Kidney capillary endothelial cell (primary cell): ENCODE measurements at regions not wholly inside any gene's neighbourhood (a gene's known extent, or its start where the extent isn't known, plus 50 kb on each side); places are given as distances from the start of the nearest gene placed in this dataset.
"Not testable (repeated sequence)": the region's sequence is repeated elsewhere in the genome, so short reads cannot be mapped to it uniquely, and the experiment has no call there.

Experiments
- DNase-seq: peaks from one replicate; pipeline ENCODE4 v3.0.0-alpha.2; 2018; ENCODE audit warnings: low spot score

DNA sequence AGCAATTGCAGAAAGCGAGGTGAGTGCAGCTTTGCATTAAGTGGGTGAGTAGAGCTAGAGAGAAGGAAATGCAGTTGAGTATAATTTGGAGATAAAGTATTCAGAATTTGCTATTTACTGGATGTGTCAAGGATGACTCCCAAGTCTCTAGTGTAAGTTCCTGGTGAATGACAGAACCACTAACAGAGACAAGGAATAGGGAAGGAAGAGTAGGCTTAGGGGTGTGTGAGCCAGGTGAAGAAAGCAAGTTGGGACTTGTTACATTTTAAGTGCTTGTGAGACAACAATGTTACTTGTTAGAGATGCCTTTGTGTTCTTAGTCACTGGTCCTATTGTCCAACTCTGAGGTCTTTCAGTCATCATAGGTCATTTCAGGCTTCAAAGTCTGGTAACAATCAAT, 70.8 kb downstream of the TBC1D26 start:
- DNase-seq = not testable (repeated sequence)

DNA sequence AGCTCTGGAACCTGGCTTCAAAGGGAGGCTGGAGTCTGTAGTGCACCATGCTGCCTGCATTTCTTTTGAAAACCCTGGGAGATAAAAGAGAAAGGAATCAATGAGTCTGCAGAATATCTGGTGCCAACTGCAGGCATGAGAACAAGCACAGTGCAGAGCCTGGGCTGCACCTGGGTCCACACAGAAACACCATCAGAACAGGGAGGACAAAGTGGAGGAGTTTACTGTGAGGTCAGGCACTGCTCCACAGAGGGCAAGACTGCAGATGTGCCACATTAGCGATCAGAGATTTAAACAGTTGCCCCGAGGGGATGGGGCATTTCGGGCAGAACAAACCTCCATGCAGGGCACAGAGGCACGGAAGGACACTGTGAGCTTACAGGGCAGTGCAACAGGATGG, 74.7 kb downstream of the TBC1D26 start:
- not testable (repeated sequence) for DNase-seq

GRCh38 chr17:15813388-15813787, 81.3 kb downstream of the TBC1D26 start:
- not testable (repeated sequence) for DNase-seq

DNA sequence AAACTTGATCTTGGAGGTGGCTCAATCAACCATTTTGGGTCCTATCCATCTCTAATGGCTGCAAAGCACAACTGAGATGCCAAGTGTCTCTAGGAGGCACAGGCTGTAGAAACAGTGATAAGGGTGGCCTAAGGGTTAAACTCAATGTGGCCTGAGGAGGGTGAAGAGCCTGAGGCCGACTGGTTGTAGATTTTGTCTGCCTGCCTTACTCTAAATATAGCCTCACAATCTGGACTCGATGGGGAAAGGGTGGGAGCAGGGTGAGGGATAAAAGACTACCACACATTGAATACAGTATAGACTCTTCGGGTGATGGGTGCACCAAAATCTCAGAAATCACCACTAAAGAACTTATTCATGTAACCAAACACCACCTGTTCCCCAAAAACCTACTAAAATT, 81.9 kb downstream of the TBC1D26 start:
- not testable (repeated sequence) for DNase-seq

GRCh38 chr17:15817861-15818260, 85.8 kb downstream of the TBC1D26 start:
- DNase-seq = not testable (repeated sequence)

DNA sequence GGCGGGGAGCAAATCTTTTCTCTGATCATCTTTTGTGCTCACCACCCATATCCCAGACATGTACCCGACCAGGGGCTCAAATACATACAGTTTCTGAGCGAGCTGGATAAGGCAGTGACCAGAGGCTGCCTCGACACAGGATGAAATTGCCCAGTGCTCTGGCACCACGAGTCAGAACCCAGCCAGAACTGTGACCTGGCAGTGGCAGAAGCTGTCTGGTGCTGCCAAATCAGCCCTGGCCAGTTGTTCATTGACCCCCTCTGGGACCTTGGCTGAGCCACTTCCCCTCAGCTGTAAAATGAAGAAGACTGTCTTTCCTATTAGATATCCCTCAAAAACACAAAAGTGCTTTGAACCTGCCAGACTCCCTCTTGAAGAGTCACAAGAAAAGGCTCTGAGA, 90.2 kb downstream of the TBC1D26 start:
- not testable (repeated sequence) for DNase-seq

- peak; percentile 48 for DNase-seq
These were observed 96.7 kb downstream of the TBC1D26 start for GRCh38 chr17:15828727-15829314.

- DNase-seq = not testable (repeated sequence)
These were observed 98.1 kb downstream of the TBC1D26 start for GRCh38 chr17:15830221-15830620.

DNA sequence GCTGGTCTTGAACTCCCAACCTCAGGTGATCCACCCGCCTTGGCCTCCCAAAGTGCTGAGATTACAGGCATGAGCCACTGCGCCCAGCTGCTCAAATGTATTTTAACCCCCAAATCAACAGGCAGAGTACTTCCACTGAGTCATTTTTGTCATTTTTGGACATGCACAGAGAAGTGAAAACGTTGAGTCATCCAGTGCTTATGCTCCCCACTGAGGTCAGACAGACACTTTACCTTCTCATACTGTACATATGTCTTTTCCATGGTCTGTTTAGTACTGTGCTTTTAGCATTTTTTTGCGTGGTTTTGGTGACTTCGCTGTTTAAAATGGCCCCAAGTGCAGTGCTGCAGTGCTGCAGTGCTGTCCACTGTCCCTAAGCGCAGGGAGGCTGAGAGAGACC, 99.1 kb downstream of the TBC1D26 start:
- not testable (repeated sequence) for DNase-seq

GRCh38 chr17:15832921-15833480, 100.9 kb downstream of the TBC1D26 start:
- not testable (repeated sequence) for DNase-seq

GRCh38 chr17:15833890-15834289, 101.8 kb downstream of the TBC1D26 start:
- DNase-seq = not testable (repeated sequence)

- DNase-seq = not testable (repeated sequence)
These were observed 103.4 kb downstream of the TBC1D26 start for GRCh38 chr17:15835481-15835880.

DNA sequence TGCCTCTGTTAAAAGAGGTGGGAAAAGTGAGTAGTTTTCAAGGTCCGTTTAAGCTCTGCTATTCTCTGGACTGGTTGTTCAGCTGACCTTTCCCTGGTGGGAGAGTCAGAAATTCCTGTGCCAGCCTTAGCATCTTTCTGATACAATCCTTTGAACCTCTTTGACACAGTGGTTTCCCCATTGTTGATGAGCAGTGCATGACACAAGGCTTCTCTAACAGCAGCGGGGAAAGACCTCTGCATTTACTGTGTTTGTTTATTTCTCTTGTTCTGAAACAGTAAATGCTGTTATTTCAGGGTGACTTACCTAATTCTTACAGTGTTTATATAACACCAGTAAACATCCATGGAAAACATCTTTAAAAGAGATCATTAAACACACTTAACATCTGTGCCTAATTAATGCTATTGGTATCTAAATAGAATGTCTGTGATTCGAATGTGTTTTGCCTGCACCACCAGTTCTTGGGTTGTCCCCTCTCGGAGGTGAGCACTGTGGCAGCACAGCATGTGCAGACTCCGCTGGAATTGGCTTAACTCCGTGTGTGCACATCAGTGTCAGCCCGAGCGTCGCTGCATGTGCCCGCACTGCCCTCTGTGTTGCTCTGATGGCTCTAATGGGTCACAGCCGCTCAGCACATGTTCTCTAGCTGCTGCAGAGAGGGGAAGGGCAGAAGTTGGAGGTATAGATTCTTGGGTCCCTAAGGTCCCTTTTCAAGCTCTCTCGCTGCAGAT, 104.3 kb downstream of the TBC1D26 start:
- not testable (repeated sequence) for DNase-seq

DNA sequence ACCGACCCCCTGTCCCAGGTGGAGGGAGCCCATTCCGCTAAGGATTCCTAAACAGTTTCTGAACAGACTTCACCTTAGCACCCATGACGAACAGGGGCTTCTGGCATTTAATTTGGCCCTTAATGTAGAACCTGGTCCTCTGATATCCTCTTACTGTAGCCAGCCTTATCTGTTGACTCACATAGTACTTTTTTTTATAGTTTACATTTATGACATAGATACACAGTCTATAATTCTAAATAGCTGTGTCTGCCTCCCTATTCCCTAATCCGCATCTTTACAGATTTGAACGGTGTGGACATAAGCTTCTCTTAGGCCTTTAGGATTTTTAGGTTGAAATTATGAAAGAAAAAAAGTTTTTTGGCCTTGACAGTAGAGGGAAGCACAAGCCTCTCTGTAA, 104.9 kb downstream of the TBC1D26 start:
- DNase-seq = not testable (repeated sequence)

DNA sequence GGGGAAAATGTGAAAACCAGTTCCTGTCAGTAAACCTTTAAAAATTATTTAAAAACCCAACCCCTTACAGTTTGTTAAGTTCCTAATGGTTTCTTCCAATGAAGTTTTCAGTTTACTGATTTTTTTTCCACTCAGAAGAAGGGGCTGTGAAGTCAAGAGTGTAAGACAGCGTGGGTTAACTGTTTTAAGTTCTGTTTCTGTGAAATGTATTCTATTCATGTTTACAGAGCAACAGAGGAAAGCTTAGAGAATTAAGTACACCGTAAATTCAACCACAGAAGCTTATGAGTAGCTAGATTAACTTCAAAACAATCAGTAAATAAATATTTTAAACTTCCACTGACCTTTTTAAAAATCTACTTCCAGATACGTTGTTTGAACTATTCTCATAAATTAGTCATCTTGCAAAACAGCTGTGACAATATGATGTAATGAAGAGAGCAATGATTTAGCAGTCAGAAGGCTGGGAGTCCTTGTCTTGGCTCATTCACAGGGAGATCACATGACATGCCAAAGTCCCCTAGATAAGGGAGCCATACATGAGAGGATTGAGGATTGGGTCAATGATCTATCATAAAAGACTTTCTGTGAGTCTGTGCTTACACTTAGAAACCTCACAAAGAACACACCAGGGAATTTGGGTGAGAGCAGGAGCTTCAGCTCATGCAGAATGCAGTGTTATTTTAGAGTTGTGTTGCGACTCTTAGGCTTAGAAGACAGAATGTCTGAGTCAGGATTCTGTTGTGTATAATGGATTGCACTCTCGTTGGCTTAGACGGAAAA, 97.3 kb upstream of the ADORA2B start:
- DNase-seq = not testable (repeated sequence)

DNA sequence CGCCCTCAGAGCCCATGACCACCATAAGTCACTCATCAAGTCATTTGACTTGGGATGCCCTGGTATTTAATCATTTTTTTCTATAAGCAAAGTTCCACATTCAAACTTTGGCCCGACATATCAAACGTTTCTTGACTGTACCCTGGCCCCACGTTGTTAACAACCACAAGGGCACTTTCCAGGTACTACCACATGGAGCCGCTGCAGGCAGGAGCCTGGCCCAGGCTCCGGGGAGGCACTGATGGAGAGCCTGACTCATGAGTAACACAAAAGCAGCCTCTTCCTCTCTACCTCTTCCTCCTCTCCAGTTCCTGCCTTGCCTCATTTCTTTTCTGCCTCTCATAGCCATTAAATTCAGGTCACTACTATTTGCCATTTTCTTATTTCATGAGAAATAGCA, 95.9 kb upstream of the ADORA2B start:
- peak; percentile 29 for DNase-seq

DNA sequence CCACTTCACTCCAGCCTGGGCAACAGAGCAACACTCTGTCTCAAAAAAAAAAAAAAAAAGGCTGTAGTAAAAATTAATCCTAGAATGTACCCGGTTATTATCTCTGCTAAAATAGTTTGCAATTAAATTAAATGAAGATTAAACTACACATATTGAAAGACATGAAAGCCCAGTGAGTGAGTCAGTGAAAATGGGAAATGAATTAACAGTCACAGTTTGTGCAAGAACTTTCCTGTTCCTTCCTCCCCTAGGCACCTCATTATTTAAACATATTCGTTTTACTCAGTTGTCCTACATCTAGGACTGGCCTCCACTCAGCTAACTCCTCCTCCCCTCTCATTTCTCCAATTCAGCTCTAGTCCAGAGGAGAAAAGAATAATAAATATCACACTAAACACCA, 94.9 kb upstream of the ADORA2B start:
- DNase-seq = not testable (repeated sequence)

GRCh38 chr17:15850687-15851086, 94.2 kb upstream of the ADORA2B start:
- not testable (repeated sequence) for DNase-seq

DNA sequence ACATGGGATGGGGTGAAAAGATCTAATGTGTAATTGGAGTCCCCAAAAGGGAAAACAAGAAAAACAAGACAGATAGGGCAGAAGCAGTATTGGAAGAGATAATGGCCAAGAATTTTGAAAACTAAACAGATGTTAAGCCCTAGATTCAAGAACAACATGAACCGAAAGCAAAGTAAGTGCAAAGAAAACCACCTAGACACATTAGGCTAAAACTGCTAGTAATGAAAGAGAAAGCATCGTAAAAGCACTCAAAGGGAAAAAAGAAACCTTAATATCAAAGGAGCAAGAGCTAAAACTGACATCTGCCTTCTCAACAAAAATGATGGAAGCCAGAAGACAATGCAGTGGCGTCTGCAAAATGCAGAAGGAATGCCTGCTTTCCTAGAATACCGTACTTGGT, 92.1 kb upstream of the ADORA2B start:
- not testable (repeated sequence) for DNase-seq

DNA sequence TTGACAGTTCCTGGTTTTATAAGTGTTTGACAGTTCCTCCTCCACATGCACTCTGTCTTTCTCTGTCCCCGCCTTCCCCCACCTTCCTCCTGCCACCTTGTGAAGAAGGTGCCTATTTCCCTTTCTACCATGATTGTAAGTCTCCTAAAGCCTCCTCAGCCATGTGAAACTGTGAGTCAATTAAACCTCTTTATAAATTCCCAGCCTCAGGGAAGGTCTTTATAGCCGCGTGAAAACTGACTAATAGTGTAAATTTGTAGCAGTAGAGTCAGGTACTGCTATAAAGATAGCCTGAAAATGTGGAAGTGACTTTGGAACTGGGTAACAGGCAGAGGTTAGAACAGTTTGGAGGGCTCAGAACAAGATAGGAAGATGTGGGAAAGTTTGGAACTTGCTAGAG, 88.7 kb upstream of the ADORA2B start:
- not testable (repeated sequence) for DNase-seq

GRCh38 chr17:15856745-15857144, 88.2 kb upstream of the ADORA2B start:
- DNase-seq = not testable (repeated sequence)

DNA sequence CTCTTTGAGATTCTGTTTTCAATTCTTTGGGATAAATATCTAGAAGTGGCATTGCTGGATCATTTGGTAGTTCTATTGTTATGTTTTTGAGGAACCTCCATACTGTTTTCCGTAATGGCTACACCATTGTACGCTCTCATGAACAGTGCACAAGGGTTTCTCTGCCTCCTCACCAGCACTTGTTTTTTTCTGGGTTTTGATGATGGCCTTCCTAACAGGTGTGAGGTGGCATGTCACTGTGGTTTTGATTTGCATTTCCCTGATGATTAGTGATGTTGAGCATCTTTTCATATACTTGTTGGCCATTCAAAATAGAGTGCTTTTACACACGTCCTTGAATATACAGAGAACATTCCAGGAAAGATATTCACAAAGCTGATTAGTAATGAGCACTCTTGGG, 86.8 kb upstream of the ADORA2B start:
- not testable (repeated sequence) for DNase-seq
